CD8-positive, alpha-beta memory T cell (primary cell): ENCODE measurements at regions not wholly inside any gene's neighbourhood (a gene's known extent, or its start where the extent isn't known, plus 50 kb on each side); places are given as distances from the start of the nearest gene placed in this dataset.

ENCODE experiments used
- CTCF ChIA-PET: fragments of 350-600 bp; sonication (Branson Sonifier 250); formaldehyde crosslinking; loops from one replicate; lab custom pipeline; 2021; ENCODE audit warnings: antibody characterized with exemption; lab: Charles Lee
- POLR2A ChIA-PET: fragments of 350-600 bp; sonication (Branson Sonifier 250); formaldehyde crosslinking; loops from one replicate; lab custom pipeline; 2021; ENCODE audit warnings: antibody characterized with exemption; lab: Charles Lee
- DNase-seq, 5 donors: peaks; one replicate each; pipeline versions ENCODE4 v3.0.0 to v3.0.0-alpha.2; 2020 to 2022; ENCODE audit warnings: mixed read lengths in 1 of 5
- H3K27ac ChIP-seq: one replicate; pipeline ENCODE4 v1.7.0; 2013; ENCODE audit warnings: low read depth, mild to moderate bottlenecking, low read length, moderate library complexity
- H3K27me3 ChIP-seq: 2 replicates; pipeline ENCODE4 v1.7.0; 2013; ENCODE audit warnings: low read length, mild to moderate bottlenecking; ENCODE audit not compliant: insufficient read depth, poor library complexity, severe bottlenecking
- H3K36me3 ChIP-seq: 2 replicates; pipeline ENCODE4 v1.7.0; 2013; ENCODE audit warnings: mild to moderate bottlenecking, low read length, moderate library complexity; ENCODE audit not compliant: insufficient read depth
- H3K4me1 ChIP-seq: 2 replicates; pipeline ENCODE4 v1.7.0; 2013; ENCODE audit warnings: mild to moderate bottlenecking, low read length, moderate library complexity; ENCODE audit not compliant: insufficient read depth
- H3K4me3 ChIP-seq: 2 replicates; pipeline ENCODE4 v1.7.0; 2013; ENCODE audit warnings: mild to moderate bottlenecking, low read length
- H3K9me3 ChIP-seq: 2 replicates; pipeline ENCODE4 v1.7.0; 2013; ENCODE audit warnings: mild to moderate bottlenecking, low read length
- H3K27ac Mint-ChIP-seq, 8 donors: one replicate each; pipeline ENCODE4 v1.8.0; 2020 to 2021; ENCODE audit warnings: mixed read lengths in 8 of 8, mild to moderate bottlenecking in 6 of 8, inconsistent platforms in 3 of 8, moderate library complexity in 3 of 8
- H3K27me3 Mint-ChIP-seq, 2 donors: one replicate each; pipeline ENCODE4 v1.8.0; 2020 to 2021; ENCODE audit warnings: mixed read lengths in 2 of 2, mild to moderate bottlenecking in 1 of 2, moderate library complexity in 1 of 2
- H3K36me3 Mint-ChIP-seq, 3 donors: one replicate each; pipeline ENCODE4 v1.8.0; 2020 to 2021; ENCODE audit warnings: mixed read lengths in 3 of 3, inconsistent platforms in 1 of 3, mild to moderate bottlenecking in 1 of 3
- H3K4me1 Mint-ChIP-seq, 3 donors: one replicate each; pipeline ENCODE4 v1.8.0; 2020 to 2021; ENCODE audit warnings: mixed read lengths in 3 of 3, inconsistent platforms in 1 of 3, mild to moderate bottlenecking in 1 of 3
- H3K4me3 Mint-ChIP-seq, 7 donors: one replicate each; pipeline ENCODE4 v1.8.0; 2020 to 2021; ENCODE audit warnings: mixed read lengths in 7 of 7, mild to moderate bottlenecking in 6 of 7, moderate library complexity in 4 of 7, inconsistent platforms in 2 of 7
- H3K9me3 Mint-ChIP-seq, 5 donors: one replicate each; pipeline ENCODE4 v1.8.0; 2020 to 2022; ENCODE audit warnings: mixed read lengths in 5 of 5, mild to moderate bottlenecking in 3 of 5, moderate library complexity in 2 of 5, inconsistent platforms in 1 of 5

GRCh38 chr4:34196375-34196774 is 2047.9 kb downstream of the ARAP2 start:
- CTCF ChIA-PET = no interaction called here
- Histone ChIP-seq H3K36me3 (no peaks in the 10 kb centered on the region), H3K27ac (no peak overlapping the region), H3K4me3 (no peak overlapping the region), H3K4me1 (no peaks in the 10 kb centered on the region), H3K27me3 (no peaks in the 10 kb centered on the region), H3K9me3 (no peaks in the 10 kb centered on the region)
- Mint-ChIP-seq H3K36me3 (no peaks in the 10 kb centered on the region), H3K27ac (no peak overlapping the region), H3K27me3 (no peaks in the 10 kb centered on the region), H3K4me3 (no peak overlapping the region), H3K9me3 (peaks cover 0 to 11% (median 8%) of the 10 kb centered on the region in 5 donors), H3K4me1 (no peaks in the 10 kb centered on the region)
- no peak for DNase-seq
- POLR2A ChIA-PET = no interaction called here

- H3K27me3 ChIP-seq = no peaks in the 10 kb centered on the region
- H3K4me1 ChIP-seq = no peaks in the 10 kb centered on the region
- no peak overlapping the region for H3K4me3 ChIP-seq
- no peak overlapping the region for H3K27ac ChIP-seq
- ChIA-PET CTCF (no interaction called here), POLR2A (no interaction called here)
- H3K27me3 Mint-ChIP-seq = no peaks in the 10 kb centered on the region
- H3K4me1 Mint-ChIP-seq = no peaks in the 10 kb centered on the region
- H3K9me3 Mint-ChIP-seq = peaks cover under 1 to 15% (median 7%) of the 10 kb centered on the region in 5 donors
- H3K9me3 ChIP-seq = no peaks in the 10 kb centered on the region
- no peaks in the 10 kb centered on the region for H3K36me3 ChIP-seq
- DNase-seq = no peak
- H3K36me3 Mint-ChIP-seq = no peaks in the 10 kb centered on the region
- H3K4me3 Mint-ChIP-seq = no peak overlapping the region
- no peak overlapping the region for H3K27ac Mint-ChIP-seq
These were observed 2045.3 kb downstream of the ARAP2 start for GRCh38 chr4:34198966-34199365.

- H3K27ac ChIP-seq = no peak overlapping the region
- H3K9me3 Mint-ChIP-seq = peaks cover 5 to 12% (median 9%) of the 10 kb centered on the region in 5 donors
- CTCF ChIA-PET = no interaction called here
- H3K36me3 ChIP-seq = no peaks in the 10 kb centered on the region
- no peaks in the 10 kb centered on the region for H3K27me3 ChIP-seq
- H3K27ac Mint-ChIP-seq = peak overlapping the region in 1 of 8 donors; percentile 68
- H3K4me3 Mint-ChIP-seq = no peak overlapping the region
- no peaks in the 10 kb centered on the region for H3K27me3 Mint-ChIP-seq
- no peaks in the 10 kb centered on the region for H3K9me3 ChIP-seq
- H3K36me3 Mint-ChIP-seq = no peaks in the 10 kb centered on the region
- POLR2A ChIA-PET = no interaction called here
- no peak for DNase-seq
- no peak overlapping the region for H3K4me3 ChIP-seq
- no peaks in the 10 kb centered on the region for H3K4me1 Mint-ChIP-seq
- H3K4me1 ChIP-seq = no peaks in the 10 kb centered on the region
These were observed 2043.8 kb downstream of the ARAP2 start for GRCh38 chr4:34200535-34200934.

GRCh38 chr4:34202154-34202553 is 2042.2 kb downstream of the ARAP2 start:
- no peaks in the 10 kb centered on the region for H3K4me1 Mint-ChIP-seq
- H3K4me3 Mint-ChIP-seq = no peak overlapping the region
- Histone ChIP-seq H3K27me3 (no peaks in the 10 kb centered on the region), H3K9me3 (no peaks in the 10 kb centered on the region), H3K4me1 (no peaks in the 10 kb centered on the region), H3K27ac (no peak overlapping the region), H3K36me3 (no peaks in the 10 kb centered on the region), H3K4me3 (no peak overlapping the region)
- H3K36me3 Mint-ChIP-seq = no peaks in the 10 kb centered on the region
- POLR2A ChIA-PET = no interaction called here
- no peaks in the 10 kb centered on the region for H3K27me3 Mint-ChIP-seq
- DNase-seq = no peak
- CTCF ChIA-PET = no interaction called here
- no peak overlapping the region for H3K27ac Mint-ChIP-seq
- peaks cover 5 to 12% (median 9%) of the 10 kb centered on the region in 5 donors for H3K9me3 Mint-ChIP-seq

- ChIA-PET CTCF (no interaction called here), POLR2A (no interaction called here)
- H3K4me1 Mint-ChIP-seq = no peaks in the 10 kb centered on the region
- Histone ChIP-seq H3K27ac (no peak overlapping the region), H3K27me3 (no peaks in the 10 kb centered on the region), H3K4me3 (no peak overlapping the region), H3K4me1 (no peaks in the 10 kb centered on the region), H3K9me3 (no peaks in the 10 kb centered on the region), H3K36me3 (no peaks in the 10 kb centered on the region)
- no peak overlapping the region for H3K4me3 Mint-ChIP-seq
- H3K36me3 Mint-ChIP-seq = no peaks in the 10 kb centered on the region
- no peaks in the 10 kb centered on the region for H3K27me3 Mint-ChIP-seq
- no peak for DNase-seq
- no peak overlapping the region for H3K27ac Mint-ChIP-seq
- peaks cover 5 to 11% (median 7%) of the 10 kb centered on the region in 5 donors for H3K9me3 Mint-ChIP-seq
These were observed 2023.7 kb downstream of the ARAP2 start for GRCh38 chr4:34220601-34221000.

GRCh38 chr4:34221986-34222385 is 2022.3 kb downstream of the ARAP2 start:
- no peaks in the 10 kb centered on the region for H3K27me3 Mint-ChIP-seq
- no peak overlapping the region for H3K4me3 Mint-ChIP-seq
- no peaks in the 10 kb centered on the region for H3K36me3 ChIP-seq

GRCh38 chr4:34236118-34236517 is 2008.2 kb downstream of the ARAP2 start:
- no peaks in the 10 kb centered on the region for H3K27me3 Mint-ChIP-seq
- ChIA-PET CTCF (no interaction called here), POLR2A (no interaction called here)
- H3K36me3 ChIP-seq = no peaks in the 10 kb centered on the region
- no peaks in the 10 kb centered on the region for H3K27me3 ChIP-seq
- no peaks in the 10 kb centered on the region for H3K9me3 ChIP-seq
- no peak overlapping the region for H3K4me3 Mint-ChIP-seq
- no peak for DNase-seq
- H3K4me1 Mint-ChIP-seq = no peaks in the 10 kb centered on the region
- H3K27ac Mint-ChIP-seq = no peak overlapping the region
- no peaks in the 10 kb centered on the region for H3K36me3 Mint-ChIP-seq
- H3K4me1 ChIP-seq = no peaks in the 10 kb centered on the region
- peaks cover 3 to 20% (median 6%) of the 10 kb centered on the region in 5 donors for H3K9me3 Mint-ChIP-seq
- no peak overlapping the region for H3K27ac ChIP-seq
- no peak overlapping the region for H3K4me3 ChIP-seq

More at GRCh38 chr4:34221986-34222385, 2022.3 kb downstream of the ARAP2 start:
- Histone ChIP-seq H3K27ac (no peak overlapping the region), H3K9me3 (no peaks in the 10 kb centered on the region), H3K4me1 (no peaks in the 10 kb centered on the region), H3K27me3 (no peaks in the 10 kb centered on the region), H3K4me3 (no peak overlapping the region)
- POLR2A ChIA-PET = no interaction called here
- CTCF ChIA-PET = no interaction called here
- Mint-ChIP-seq H3K9me3 (peaks cover 5 to 11% (median 7%) of the 10 kb centered on the region in 5 donors), H3K4me1 (no peaks in the 10 kb centered on the region), H3K36me3 (no peaks in the 10 kb centered on the region), H3K27ac (no peak overlapping the region)
- no peak for DNase-seq

DNA sequence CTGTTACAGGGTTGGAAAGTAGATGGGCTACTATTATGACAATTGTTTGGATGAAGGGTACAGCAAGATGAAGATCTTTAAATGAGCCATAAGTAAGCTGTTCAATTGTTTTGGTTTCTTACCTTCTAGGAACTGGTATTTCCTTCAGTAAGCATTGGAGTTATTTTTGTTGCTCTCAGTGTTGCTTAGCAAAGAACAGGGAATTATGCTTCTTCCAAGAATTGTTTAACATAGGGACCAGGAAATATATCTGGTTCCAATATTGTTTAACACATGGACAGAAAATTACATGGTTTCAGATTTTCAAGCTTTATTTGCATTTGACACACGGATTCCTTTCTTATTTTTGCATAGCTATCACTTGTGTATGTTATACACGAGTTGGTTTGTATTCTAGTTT is 1999.0 kb downstream of the ARAP2 start:
- no peaks in the 10 kb centered on the region for H3K36me3 Mint-ChIP-seq
- no peaks in the 10 kb centered on the region for H3K27me3 Mint-ChIP-seq
- H3K27ac ChIP-seq = no peak overlapping the region
- H3K9me3 ChIP-seq = no peaks in the 10 kb centered on the region
- ChIA-PET POLR2A (no interaction called here), CTCF (no interaction called here)
- DNase-seq = no peak
- H3K4me3 ChIP-seq = no peak overlapping the region
- H3K36me3 ChIP-seq = no peaks in the 10 kb centered on the region
- H3K4me1 Mint-ChIP-seq = no peaks in the 10 kb centered on the region
- peaks cover 0 to 24% (median 2%) of the 10 kb centered on the region in 5 donors for H3K9me3 Mint-ChIP-seq
- no peaks in the 10 kb centered on the region for H3K27me3 ChIP-seq
- no peak overlapping the region for H3K27ac Mint-ChIP-seq
- H3K4me3 Mint-ChIP-seq = no peak overlapping the region
- no peaks in the 10 kb centered on the region for H3K4me1 ChIP-seq

- H3K4me3 ChIP-seq = no peak overlapping the region
- H3K27ac Mint-ChIP-seq = no peak overlapping the region
- H3K27ac ChIP-seq = no peak overlapping the region
- CTCF ChIA-PET = no interaction called here
- no peak overlapping the region for H3K4me3 Mint-ChIP-seq
- H3K27me3 ChIP-seq = no peaks in the 10 kb centered on the region
- no peaks in the 10 kb centered on the region for H3K4me1 ChIP-seq
- H3K27me3 Mint-ChIP-seq = no peaks in the 10 kb centered on the region
- peaks cover 2 to 18% (median 6%) of the 10 kb centered on the region in 5 donors for H3K9me3 Mint-ChIP-seq
- H3K9me3 ChIP-seq = no peaks in the 10 kb centered on the region
- H3K36me3 Mint-ChIP-seq = no peaks in the 10 kb centered on the region
- H3K4me1 Mint-ChIP-seq = no peaks in the 10 kb centered on the region
- POLR2A ChIA-PET = no interaction called here
- no peak for DNase-seq
- no peaks in the 10 kb centered on the region for H3K36me3 ChIP-seq
These were observed 1993.8 kb downstream of the ARAP2 start for GRCh38 chr4:34250562-34250961.
